ENCODE measurements at regions not wholly inside any gene's neighbourhood (a gene's known extent, or its start where the extent isn't known, plus 50 kb on each side); places are given as distances from the start of the nearest gene placed in this dataset.

DNA sequence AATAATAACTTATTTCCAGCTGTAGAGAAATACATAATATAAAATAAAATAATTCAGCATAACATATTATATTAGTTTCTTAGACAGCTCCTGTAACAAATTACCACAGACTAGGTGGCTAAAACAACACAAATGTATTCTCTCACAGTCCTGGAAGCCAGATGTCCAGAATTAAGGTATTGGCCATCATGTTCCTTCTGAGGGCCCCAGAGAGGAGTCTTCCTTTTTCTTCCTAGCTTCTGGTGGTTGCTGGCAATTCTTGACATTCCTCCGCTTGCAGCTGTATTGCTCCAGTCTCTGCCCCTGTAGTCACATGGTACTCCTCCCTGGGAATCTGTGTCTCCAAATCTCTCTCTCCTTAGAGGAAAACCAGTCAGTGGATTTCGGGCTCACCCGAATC lies 146.8 kb downstream of the RBM43 start:
- Mint-ChIP-seq H3K27me3 (peaks cover 32% of the 10 kb centered on the region), H3K36me3 (no peaks in the 10 kb centered on the region), H3K27ac (no peak overlapping the region), H3K4me3 (no peak overlapping the region), H3K9me3 (peaks cover 2% of the 10 kb centered on the region), H3K4me1 (peaks cover 2% of the 10 kb centered on the region)
- no peak for DNase-seq

DNA sequence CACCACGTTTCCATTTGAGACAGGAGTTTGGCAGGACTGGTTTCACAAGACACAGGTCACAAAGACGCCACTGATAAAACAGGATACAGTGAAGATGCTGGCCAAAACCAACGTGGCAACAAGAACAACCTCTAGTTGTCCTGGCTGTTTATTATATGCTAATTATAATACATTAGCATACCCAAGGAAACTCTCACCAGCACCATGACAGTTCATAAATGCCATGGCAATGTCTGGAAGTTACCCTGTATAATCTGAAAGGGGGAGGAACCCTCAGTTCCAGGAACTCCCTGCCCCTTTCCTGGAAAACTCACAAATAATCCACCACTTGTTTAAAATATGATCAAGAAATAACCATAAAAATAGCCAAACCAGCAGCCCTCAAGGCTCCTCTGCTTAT lies 148.3 kb downstream of the RBM43 start:
- Mint-ChIP-seq H3K27me3 (peaks cover 31% of the 10 kb centered on the region), H3K36me3 (no peaks in the 10 kb centered on the region), H3K4me1 (peaks cover 2% of the 10 kb centered on the region), H3K27ac (no peak overlapping the region), H3K9me3 (peaks cover 2% of the 10 kb centered on the region), H3K4me3 (no peak overlapping the region)
- no peak for DNase-seq

GRCh38 chr2:151111599-151112278 lies 149.9 kb downstream of the RBM43 start:
- H3K27me3 Mint-ChIP-seq: peaks cover 28% of the 10 kb centered on the region

GRCh38 chr2:151106805-151107506 lies 154.7 kb downstream of the RBM43 start:
- peaks cover 16% of the 10 kb centered on the region for H3K27me3 Mint-ChIP-seq
- no peaks in the 10 kb centered on the region for H3K4me1 Mint-ChIP-seq
- no peaks in the 10 kb centered on the region for H3K9me3 Mint-ChIP-seq
- DNase-seq: no peak
- H3K27ac Mint-ChIP-seq: no peak overlapping the region
- no peak overlapping the region for H3K4me3 Mint-ChIP-seq
- no peaks in the 10 kb centered on the region for H3K36me3 Mint-ChIP-seq

More at GRCh38 chr2:151111599-151112278, 149.9 kb downstream of the RBM43 start:
- Mint-ChIP-seq H3K27ac (no peak overlapping the region), H3K4me3 (no peak overlapping the region), H3K4me1 (peaks cover 2% of the 10 kb centered on the region), H3K9me3 (no peaks in the 10 kb centered on the region), H3K36me3 (no peaks in the 10 kb centered on the region)
- DNase-seq: no peak

GRCh38 chr2:151103551-151103950 lies 158.1 kb downstream of the RBM43 start:
- Mint-ChIP-seq H3K27ac (no peak overlapping the region), H3K4me1 (no peaks in the 10 kb centered on the region), H3K27me3 (peaks cover 3% of the 10 kb centered on the region), H3K9me3 (no peaks in the 10 kb centered on the region), H3K4me3 (no peak overlapping the region), H3K36me3 (no peaks in the 10 kb centered on the region)
- DNase-seq: no peak

DNA sequence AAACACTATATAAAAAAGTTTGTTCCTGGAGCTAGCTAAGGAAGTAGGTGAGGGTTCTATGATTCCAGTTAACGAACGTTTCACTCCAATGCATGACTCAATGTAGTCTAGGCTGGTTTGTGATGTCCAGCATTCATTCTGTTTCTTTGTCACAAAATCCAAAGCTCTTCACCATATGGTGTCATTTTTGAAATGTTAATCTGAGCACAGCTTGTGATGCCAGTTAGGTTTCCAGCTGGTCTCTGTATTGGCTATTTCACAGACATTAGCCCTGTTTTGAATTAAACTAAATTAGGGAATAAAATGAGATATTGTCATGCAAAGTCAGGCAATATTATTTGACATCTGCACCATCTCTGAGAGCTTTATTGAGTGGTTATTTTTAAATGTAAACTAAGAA lies 159.4 kb downstream of the RBM43 start:
- Mint-ChIP-seq H3K36me3 (no peaks in the 10 kb centered on the region), H3K4me1 (no peaks in the 10 kb centered on the region), H3K27ac (no peak overlapping the region), H3K9me3 (no peaks in the 10 kb centered on the region), H3K4me3 (no peak overlapping the region), H3K27me3 (peaks cover 4% of the 10 kb centered on the region)
- no peak for DNase-seq

- no peaks in the 10 kb centered on the region for H3K4me1 Mint-ChIP-seq
- no peaks in the 10 kb centered on the region for H3K36me3 Mint-ChIP-seq
- H3K4me3 Mint-ChIP-seq: no peak overlapping the region
- H3K9me3 Mint-ChIP-seq: peaks cover 1% of the 10 kb centered on the region
- no peak overlapping the region for H3K27ac Mint-ChIP-seq
- no peak for DNase-seq
- peaks cover 4% of the 10 kb centered on the region for H3K27me3 Mint-ChIP-seq
Observed at GRCh38 chr2:151098841-151099240, 162.8 kb downstream of the RBM43 start.

DNA sequence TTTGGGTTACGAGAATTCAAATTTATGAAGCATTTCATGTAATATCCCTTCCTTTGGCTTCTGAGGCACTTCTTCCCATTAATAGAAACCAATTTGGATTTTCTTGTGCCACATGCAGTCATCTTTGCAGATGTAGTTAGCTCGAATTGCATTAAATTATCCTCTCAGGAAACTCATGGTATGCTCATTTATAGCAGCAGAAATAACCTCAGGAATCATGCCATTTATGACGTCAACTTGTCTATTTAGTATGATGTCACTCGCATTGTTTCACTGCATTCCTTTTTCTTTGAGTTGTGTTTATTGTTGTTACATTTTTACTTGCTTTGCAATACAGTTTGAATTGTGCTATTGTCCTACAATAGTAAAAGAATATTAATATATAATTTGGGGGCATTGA lies 163.8 kb downstream of the RBM43 start:
- Mint-ChIP-seq H3K4me1 (no peaks in the 10 kb centered on the region), H3K27me3 (peaks cover 4% of the 10 kb centered on the region), H3K36me3 (no peaks in the 10 kb centered on the region), H3K27ac (no peak overlapping the region), H3K9me3 (peaks cover 1% of the 10 kb centered on the region), H3K4me3 (no peak overlapping the region)
- no peak for DNase-seq

DNA sequence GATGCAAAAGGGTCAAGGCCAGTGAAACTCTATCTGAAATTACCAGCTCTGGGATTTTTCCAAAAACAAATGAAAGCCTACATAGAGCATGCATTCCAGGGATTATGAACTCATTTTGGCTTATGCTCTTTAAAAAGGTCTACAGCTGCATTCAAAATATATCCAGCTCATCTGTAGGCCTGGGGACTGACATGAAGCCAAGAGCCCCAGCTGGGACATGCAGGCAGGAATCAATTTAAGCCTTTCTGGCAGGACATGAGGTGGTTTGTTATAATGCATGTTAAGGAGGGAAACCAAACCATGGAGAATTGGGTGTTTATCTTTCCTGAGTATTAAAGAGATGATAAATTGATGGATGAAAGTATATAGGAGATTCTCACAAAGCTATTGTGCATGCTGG lies 164.5 kb downstream of the RBM43 start:
- H3K27ac Mint-ChIP-seq: no peak overlapping the region
- no peak overlapping the region for H3K4me3 Mint-ChIP-seq
- peaks cover 1% of the 10 kb centered on the region for H3K9me3 Mint-ChIP-seq
- H3K27me3 Mint-ChIP-seq: peaks cover 4% of the 10 kb centered on the region
- H3K36me3 Mint-ChIP-seq: no peaks in the 10 kb centered on the region
- no peak for DNase-seq
- H3K4me1 Mint-ChIP-seq: no peaks in the 10 kb centered on the region

- H3K27me3 Mint-ChIP-seq: peaks cover 4% of the 10 kb centered on the region
- DNase-seq: no peak
- H3K27ac Mint-ChIP-seq: no peak overlapping the region
- H3K9me3 Mint-ChIP-seq: peaks cover 1% of the 10 kb centered on the region
- H3K4me1 Mint-ChIP-seq: no peaks in the 10 kb centered on the region
- H3K4me3 Mint-ChIP-seq: no peak overlapping the region
- no peaks in the 10 kb centered on the region for H3K36me3 Mint-ChIP-seq
Observed at GRCh38 chr2:151096235-151096634, 165.4 kb downstream of the RBM43 start.

DNA sequence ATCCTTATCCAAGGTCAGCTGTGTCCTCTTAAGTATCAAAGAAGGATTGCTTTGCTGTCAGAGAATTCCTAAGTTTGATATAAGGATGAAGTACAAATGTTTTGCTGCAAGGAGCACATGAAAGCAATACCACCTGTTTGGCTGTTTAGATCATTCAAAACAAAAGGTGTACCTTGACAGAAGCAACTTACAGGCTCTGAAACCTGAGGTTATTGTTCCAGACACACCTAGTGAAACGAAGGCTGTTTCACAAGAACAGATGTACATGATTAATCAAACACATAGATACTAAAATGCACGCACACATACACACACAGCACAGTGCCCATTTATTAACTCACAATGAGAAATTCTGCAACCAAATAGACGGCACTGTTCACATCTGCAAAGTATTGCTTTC lies 166.2 kb downstream of the RBM43 start:
- DNase-seq: no peak
- H3K4me1 Mint-ChIP-seq: no peaks in the 10 kb centered on the region
- peaks cover 1% of the 10 kb centered on the region for H3K9me3 Mint-ChIP-seq
- H3K27me3 Mint-ChIP-seq: peaks cover 6% of the 10 kb centered on the region
- no peak overlapping the region for H3K4me3 Mint-ChIP-seq
- H3K27ac Mint-ChIP-seq: no peak overlapping the region
- H3K36me3 Mint-ChIP-seq: no peaks in the 10 kb centered on the region

GRCh38 chr2:151091583-151091982 lies 170.1 kb downstream of the RBM43 start:
- Mint-ChIP-seq H3K27me3 (peaks cover 4% of the 10 kb centered on the region), H3K9me3 (peaks cover 1% of the 10 kb centered on the region), H3K4me1 (no peaks in the 10 kb centered on the region), H3K36me3 (no peaks in the 10 kb centered on the region), H3K4me3 (no peak overlapping the region), H3K27ac (no peak overlapping the region)
- DNase-seq: no peak

DNA sequence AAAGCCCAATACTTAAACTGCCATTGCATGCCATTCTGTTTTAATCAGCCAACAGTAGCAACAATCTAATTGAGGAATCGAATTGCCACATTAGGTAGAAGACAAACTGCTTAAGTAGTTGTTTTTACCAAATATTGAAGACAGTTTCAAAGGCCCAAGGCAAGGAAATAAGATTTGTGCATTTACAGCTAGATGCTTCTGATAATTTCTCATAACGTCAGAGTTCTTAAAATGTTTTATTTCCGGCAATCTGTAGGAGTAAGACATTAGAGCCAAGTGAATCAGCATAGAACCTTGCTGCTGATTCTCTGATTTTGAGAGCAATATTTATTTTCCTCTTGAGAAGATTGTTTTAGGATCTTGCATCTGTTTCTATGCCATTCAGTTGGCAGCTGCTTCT lies 174.3 kb downstream of the RBM43 start:
- Mint-ChIP-seq H3K4me1 (no peaks in the 10 kb centered on the region), H3K36me3 (no peaks in the 10 kb centered on the region), H3K9me3 (no peaks in the 10 kb centered on the region), H3K4me3 (no peak overlapping the region), H3K27me3 (peaks cover 4% of the 10 kb centered on the region), H3K27ac (no peak overlapping the region)
- DNase-seq: no peak

GRCh38 chr2:151085181-151085611 lies 176.5 kb downstream of the RBM43 start:
- H3K9me3 Mint-ChIP-seq: no peaks in the 10 kb centered on the region
- H3K4me1 Mint-ChIP-seq: no peaks in the 10 kb centered on the region
- peaks cover 1% of the 10 kb centered on the region for H3K36me3 Mint-ChIP-seq
- no peak overlapping the region for H3K4me3 Mint-ChIP-seq
- H3K27ac Mint-ChIP-seq: no peak overlapping the region
- no peaks in the 10 kb centered on the region for H3K27me3 Mint-ChIP-seq
- no peak for DNase-seq

GRCh38 chr2:151083856-151084795 lies 177.5 kb downstream of the RBM43 start:
- Mint-ChIP-seq H3K9me3 (no peaks in the 10 kb centered on the region), H3K4me3 (no peak overlapping the region), H3K27me3 (peaks cover 6% of the 10 kb centered on the region), H3K36me3 (peaks cover 1% of the 10 kb centered on the region), H3K27ac (no peak overlapping the region), H3K4me1 (no peaks in the 10 kb centered on the region)
- no peak for DNase-seq

Data from activated naive CD8-positive, alpha-beta T cell treated with anti-CD3 and anti-CD28 coated beads for 36 hours (primary cell).